ENCODE measurements at regions not wholly inside any gene's neighbourhood (a gene's known extent, or its start where the extent isn't known, plus 50 kb on each side); places are given as distances from the start of the nearest gene placed in this dataset.

DNA sequence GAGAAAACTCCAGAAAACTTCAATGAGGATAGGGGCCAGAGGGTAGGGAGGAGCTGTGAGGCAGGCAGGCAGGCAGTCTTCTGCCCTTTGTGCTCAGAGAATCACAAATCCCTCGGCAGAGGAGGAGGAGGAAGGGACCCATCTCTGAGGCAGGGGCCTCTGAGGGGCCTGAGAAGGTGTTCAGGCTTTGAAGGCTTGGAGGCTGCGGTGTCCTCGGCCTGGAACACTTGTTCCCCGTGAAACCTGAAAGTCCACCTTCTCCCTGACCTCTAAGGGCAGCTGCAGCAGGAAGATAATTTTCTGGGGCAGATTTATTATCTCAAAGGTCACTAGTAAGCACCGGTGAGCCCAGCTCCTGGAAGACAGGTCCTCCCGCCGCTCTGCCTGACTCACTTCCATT lies 200.3 kb upstream of the BCOR start:
- DNase-seq (no peak), ATAC-seq (no peak)
- Mint-ChIP-seq H3K27me3 (no peaks in the 10 kb centered on the region), H3K4me1 (peaks cover 10% of the 10 kb centered on the region), H3K4me3 (no peak overlapping the region), H3K36me3 (ENCODE audit: low read depth) (no peaks in the 10 kb centered on the region), H3K27ac (peak overlapping the region; percentile 41)
- no peaks in the 10 kb centered on the region for H3K9me3 ChIP-seq (ENCODE audit: control insufficient read depth, low read length, poor library complexity, severe bottlenecking)

- Mint-ChIP-seq H3K27ac (no peak overlapping the region), H3K4me1 (no peaks in the 10 kb centered on the region), H3K4me3 (no peak overlapping the region), H3K36me3 (ENCODE audit: low read depth) (no peaks in the 10 kb centered on the region), H3K27me3 (no peaks in the 10 kb centered on the region)
- no peaks in the 10 kb centered on the region for H3K9me3 ChIP-seq (ENCODE audit: control insufficient read depth, low read length, poor library complexity, severe bottlenecking)
- no peak for DNase-seq
- no peak for ATAC-seq
These were observed 193.8 kb upstream of the BCOR start for GRCh38 chrX:40291553-40291952.

- ATAC-seq (no peak), DNase-seq (no peak)
- Mint-ChIP-seq H3K4me3 (no peak overlapping the region), H3K27ac (no peak overlapping the region), H3K27me3 (no peaks in the 10 kb centered on the region), H3K4me1 (no peaks in the 10 kb centered on the region), H3K36me3 (ENCODE audit: low read depth) (no peaks in the 10 kb centered on the region)
- peaks cover 2% of the 10 kb centered on the region for H3K9me3 ChIP-seq (ENCODE audit: control insufficient read depth, low read length, poor library complexity, severe bottlenecking)
These were observed 192.8 kb upstream of the BCOR start for GRCh38 chrX:40290517-40290916.

DNA sequence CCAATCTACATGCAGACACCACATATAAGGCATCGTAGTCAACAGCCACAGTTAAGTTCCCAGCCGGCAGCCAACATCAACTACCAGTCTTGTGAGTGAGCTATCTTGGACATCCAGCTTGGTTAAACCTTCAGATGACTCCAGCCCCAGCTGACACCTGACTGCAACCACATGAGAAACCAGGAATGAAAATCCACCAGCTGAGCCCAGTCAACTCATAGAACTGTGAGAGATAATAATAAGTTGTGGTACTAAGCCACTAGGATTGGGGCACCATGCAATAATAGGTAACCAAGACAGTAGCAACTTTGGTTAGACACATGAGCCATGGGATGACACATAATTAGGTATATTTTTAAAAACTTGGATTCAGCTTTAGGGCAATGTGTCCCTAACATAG lies 188.1 kb upstream of the BCOR start:
- DNase-seq (no peak), ATAC-seq (no peak)
- H3K27me3 Mint-ChIP-seq: no peaks in the 10 kb centered on the region
- H3K4me3 Mint-ChIP-seq: no peak overlapping the region
- no peak overlapping the region for H3K27ac Mint-ChIP-seq
- no peaks in the 10 kb centered on the region for H3K36me3 Mint-ChIP-seq (ENCODE audit: low read depth)
- peaks cover 5% of the 10 kb centered on the region for H3K9me3 ChIP-seq (ENCODE audit: control insufficient read depth, low read length, poor library complexity, severe bottlenecking)
- H3K4me1 Mint-ChIP-seq: peaks cover 8% of the 10 kb centered on the region

- no peak for DNase-seq
- Mint-ChIP-seq H3K4me1 (peaks cover 9% of the 10 kb centered on the region), H3K4me3 (no peak overlapping the region), H3K36me3 (ENCODE audit: low read depth) (no peaks in the 10 kb centered on the region), H3K27me3 (no peaks in the 10 kb centered on the region), H3K27ac (no peak overlapping the region)
- no peak for ATAC-seq
- peaks cover 5% of the 10 kb centered on the region for H3K9me3 ChIP-seq (ENCODE audit: control insufficient read depth, low read length, poor library complexity, severe bottlenecking)
These were observed 187.1 kb upstream of the BCOR start for GRCh38 chrX:40284852-40285251.

DNA sequence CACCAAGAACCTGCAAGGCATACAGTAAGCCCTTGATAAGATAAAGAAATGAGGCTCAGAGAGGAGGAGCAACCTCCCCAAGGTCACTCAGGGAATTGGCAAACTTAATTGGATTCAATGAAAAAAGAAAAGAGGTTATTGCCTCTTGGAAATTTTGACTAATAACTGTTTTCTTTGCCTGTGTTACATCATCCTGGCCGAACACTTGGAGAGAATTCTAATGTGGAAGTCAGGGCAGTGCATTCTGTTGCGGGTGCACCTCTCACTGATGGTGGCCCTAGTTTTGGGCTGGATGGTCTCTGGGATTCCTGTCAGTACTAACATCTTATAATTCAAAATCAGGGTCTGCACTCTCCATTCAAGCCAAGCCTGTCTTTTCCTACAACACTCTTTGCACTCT lies 186.2 kb upstream of the BCOR start:
- no peaks in the 10 kb centered on the region for H3K27me3 Mint-ChIP-seq
- ATAC-seq (no peak), DNase-seq (no peak)
- H3K4me3 Mint-ChIP-seq: no peak overlapping the region
- H3K27ac Mint-ChIP-seq: no peak overlapping the region
- H3K4me1 Mint-ChIP-seq: peaks cover 16% of the 10 kb centered on the region
- no peaks in the 10 kb centered on the region for H3K36me3 Mint-ChIP-seq (ENCODE audit: low read depth)
- H3K9me3 ChIP-seq (ENCODE audit: control insufficient read depth, low read length, poor library complexity, severe bottlenecking): peaks cover 5% of the 10 kb centered on the region

DNA sequence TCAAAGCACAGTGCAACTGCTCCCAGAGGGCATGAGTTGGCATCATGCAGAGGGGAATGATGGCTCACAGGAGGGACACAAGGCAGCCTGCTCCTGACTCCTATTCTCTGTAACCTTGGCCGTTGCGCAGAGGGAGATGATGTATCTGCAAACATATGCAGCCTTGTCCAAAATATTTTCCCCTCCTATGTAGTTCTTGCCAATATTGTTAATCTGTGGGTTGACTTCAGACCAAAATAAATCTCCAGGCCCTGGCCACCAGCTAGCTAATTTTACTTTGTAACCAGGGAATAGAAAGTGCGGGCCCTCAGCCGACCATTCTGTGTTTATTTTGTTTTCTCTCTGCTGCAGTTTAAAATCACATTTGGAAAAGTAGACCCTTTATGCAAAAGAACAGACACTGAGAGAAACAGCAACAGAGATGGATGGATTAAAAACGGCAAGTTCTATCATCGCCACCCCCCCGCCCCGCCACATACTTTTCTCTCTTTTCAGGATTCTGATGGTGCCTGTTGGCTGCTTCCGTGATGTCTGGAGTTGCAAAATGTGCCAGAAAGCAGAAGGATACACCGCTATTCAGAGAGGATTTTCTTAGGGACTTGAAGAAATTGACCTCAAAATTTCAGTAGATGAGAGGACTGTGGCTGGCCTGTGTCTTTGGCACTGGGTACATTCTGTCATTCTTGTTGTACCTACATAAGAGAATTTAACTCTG lies 185.3 kb upstream of the BCOR start:
- Mint-ChIP-seq H3K27ac (no peak overlapping the region), H3K36me3 (ENCODE audit: low read depth) (no peaks in the 10 kb centered on the region), H3K4me3 (no peak overlapping the region), H3K4me1 (peaks cover 17% of the 10 kb centered on the region), H3K27me3 (no peaks in the 10 kb centered on the region)
- H3K9me3 ChIP-seq (ENCODE audit: control insufficient read depth, low read length, poor library complexity, severe bottlenecking): peaks cover 5% of the 10 kb centered on the region
- DNase-seq (no peak), ATAC-seq (no peak)

- ATAC-seq (no peak), DNase-seq (no peak)
- Mint-ChIP-seq H3K4me1 (peaks cover 17% of the 10 kb centered on the region), H3K4me3 (no peak overlapping the region), H3K36me3 (ENCODE audit: low read depth) (no peaks in the 10 kb centered on the region), H3K27ac (no peak overlapping the region), H3K27me3 (no peaks in the 10 kb centered on the region)
- peaks cover 5% of the 10 kb centered on the region for H3K9me3 ChIP-seq (ENCODE audit: control insufficient read depth, low read length, poor library complexity, severe bottlenecking)
These were observed 184.6 kb upstream of the BCOR start for GRCh38 chrX:40282348-40282747.

DNA sequence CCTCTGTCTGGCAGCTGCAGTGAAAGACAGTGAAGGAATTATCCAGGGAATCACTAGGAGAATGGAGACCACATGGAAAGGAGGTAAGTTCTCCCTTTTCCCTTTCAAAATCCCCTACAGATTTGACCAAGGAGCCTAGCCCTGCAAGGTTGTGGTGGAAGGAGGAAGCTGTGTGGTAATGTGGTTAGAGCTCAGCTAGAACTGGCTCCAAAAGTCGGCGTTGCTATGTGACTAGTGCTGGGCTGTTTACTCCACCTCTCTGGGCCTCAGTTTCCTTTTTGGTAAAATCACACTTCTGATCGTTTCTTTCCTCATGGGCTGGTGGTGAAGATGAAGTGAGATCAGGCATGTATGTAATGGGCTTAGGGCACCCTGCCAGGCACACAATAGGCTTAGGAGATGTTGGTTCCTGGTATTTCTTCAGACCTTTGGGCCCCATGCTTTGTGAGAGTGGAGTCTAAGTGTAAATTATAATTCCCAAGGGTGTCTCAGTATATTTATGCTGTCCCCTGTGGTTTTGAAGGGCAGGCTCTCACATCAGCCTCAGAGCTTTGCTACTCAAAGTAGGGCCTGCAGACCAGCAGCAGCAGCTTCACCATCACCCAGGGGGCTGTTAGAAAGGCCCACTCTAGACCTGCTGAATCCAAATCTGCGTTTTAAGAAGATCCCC lies 183.7 kb upstream of the BCOR start:
- DNase-seq (no peak), ATAC-seq (no peak)
- H3K27me3 Mint-ChIP-seq: no peaks in the 10 kb centered on the region
- H3K4me3 Mint-ChIP-seq: no peak overlapping the region
- H3K9me3 ChIP-seq (ENCODE audit: control insufficient read depth, low read length, poor library complexity, severe bottlenecking): peaks cover 5% of the 10 kb centered on the region
- no peak overlapping the region for H3K27ac Mint-ChIP-seq
- H3K4me1 Mint-ChIP-seq: peaks cover 17% of the 10 kb centered on the region
- no peaks in the 10 kb centered on the region for H3K36me3 Mint-ChIP-seq (ENCODE audit: low read depth)

DNA sequence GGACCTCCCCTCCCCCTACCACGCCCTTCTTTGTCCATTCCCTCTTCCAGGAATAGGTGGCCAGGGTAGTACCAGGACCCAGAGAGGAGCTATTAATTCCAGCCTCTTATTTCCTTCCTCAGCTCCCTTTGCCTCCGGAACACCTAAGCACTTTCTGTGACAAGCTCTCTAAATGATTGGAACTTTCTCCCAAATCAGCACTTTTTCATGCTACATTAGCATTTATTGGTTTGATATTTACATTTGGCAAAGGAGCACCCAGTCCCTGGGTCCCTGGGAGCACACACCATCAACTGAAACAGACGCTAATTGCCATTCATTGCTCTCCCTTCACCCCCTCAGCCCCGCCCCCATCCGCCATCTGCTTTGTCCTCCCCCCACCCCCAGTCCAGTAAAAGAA lies 182.0 kb upstream of the BCOR start:
- DNase-seq (no peak), ATAC-seq (no peak)
- Mint-ChIP-seq H3K27me3 (no peaks in the 10 kb centered on the region), H3K27ac (peak overlapping the region; percentile 91), H3K36me3 (ENCODE audit: low read depth) (no peaks in the 10 kb centered on the region), H3K4me1 (peaks cover 17% of the 10 kb centered on the region), H3K4me3 (no peak overlapping the region)
- H3K9me3 ChIP-seq (ENCODE audit: control insufficient read depth, low read length, poor library complexity, severe bottlenecking): no peaks in the 10 kb centered on the region

GRCh38 chrX:40279091-40279430 lies 181.3 kb upstream of the BCOR start:
- Mint-ChIP-seq H3K36me3 (ENCODE audit: low read depth) (no peaks in the 10 kb centered on the region), H3K27me3 (no peaks in the 10 kb centered on the region), H3K4me3 (no peak overlapping the region), H3K4me1 (peaks cover 17% of the 10 kb centered on the region), H3K27ac (peak overlapping the region; percentile 91)
- DNase-seq (no peak), ATAC-seq (no peak)
- H3K9me3 ChIP-seq (ENCODE audit: control insufficient read depth, low read length, poor library complexity, severe bottlenecking): no peaks in the 10 kb centered on the region

DNA sequence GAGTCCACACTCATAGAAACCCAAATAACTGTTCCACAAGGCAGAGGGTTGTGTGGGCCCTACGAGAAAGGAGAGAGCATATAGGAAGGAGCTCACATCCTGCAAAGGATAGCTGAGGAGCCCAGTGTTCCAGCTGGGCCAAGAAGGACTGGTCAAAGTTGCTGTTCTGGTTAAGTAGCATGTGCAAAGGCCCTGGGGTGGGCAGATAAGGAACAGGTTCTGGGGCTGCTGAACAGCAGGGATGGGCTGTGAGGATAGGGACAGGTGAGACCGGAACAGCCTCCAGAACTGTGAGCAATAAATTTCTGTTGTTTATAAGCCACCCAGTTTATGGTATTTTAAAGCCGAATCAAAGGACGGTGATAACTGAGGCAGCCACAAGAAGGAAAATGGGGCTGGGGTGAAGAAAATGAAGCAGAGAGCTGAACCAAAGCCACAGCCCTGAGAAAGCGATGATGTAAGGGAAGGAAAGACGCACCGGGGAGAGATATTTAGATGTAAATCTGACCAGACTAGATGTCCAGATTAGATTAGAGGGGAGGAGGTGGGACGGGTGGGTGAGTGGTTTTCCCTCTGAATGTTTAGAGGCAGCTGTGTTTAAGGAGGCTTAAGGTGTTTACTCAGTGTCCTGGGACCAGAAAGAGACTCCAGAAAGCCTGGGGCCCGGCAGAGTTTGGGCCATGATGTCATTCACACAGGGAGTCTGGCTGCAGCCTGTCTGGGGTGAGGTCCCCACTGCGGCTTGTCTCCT lies 180.8 kb upstream of the BCOR start:
- H3K36me3 Mint-ChIP-seq (ENCODE audit: low read depth): no peaks in the 10 kb centered on the region

GRCh38 chrX:40277672-40278071 lies 179.9 kb upstream of the BCOR start:
- no peak overlapping the region for H3K4me3 Mint-ChIP-seq
- H3K27me3 Mint-ChIP-seq: no peaks in the 10 kb centered on the region
- DNase-seq: no peak
- H3K36me3 Mint-ChIP-seq (ENCODE audit: low read depth): no peaks in the 10 kb centered on the region
- H3K9me3 ChIP-seq (ENCODE audit: control insufficient read depth, low read length, poor library complexity, severe bottlenecking): no peaks in the 10 kb centered on the region
- peak overlapping the region; percentile 91 for H3K27ac Mint-ChIP-seq
- peaks cover 17% of the 10 kb centered on the region for H3K4me1 Mint-ChIP-seq
- no peak for ATAC-seq

More for the DNA sequence above, 180.8 kb upstream of the BCOR start:
- Mint-ChIP-seq H3K4me3 (no peak overlapping the region), H3K27me3 (no peaks in the 10 kb centered on the region), H3K4me1 (peaks cover 17% of the 10 kb centered on the region), H3K27ac (peak overlapping the region; percentile 91)
- H3K9me3 ChIP-seq (ENCODE audit: control insufficient read depth, low read length, poor library complexity, severe bottlenecking): no peaks in the 10 kb centered on the region
- ATAC-seq (peak; percentile 85), DNase-seq (peak; percentile 21 to 66 (median 38))
